ENCODE measurements at regions not wholly inside any gene's neighbourhood (a gene's known extent, or its start where the extent isn't known, plus 50 kb on each side); places are given as distances from the start of the nearest gene placed in this dataset.

DNA sequence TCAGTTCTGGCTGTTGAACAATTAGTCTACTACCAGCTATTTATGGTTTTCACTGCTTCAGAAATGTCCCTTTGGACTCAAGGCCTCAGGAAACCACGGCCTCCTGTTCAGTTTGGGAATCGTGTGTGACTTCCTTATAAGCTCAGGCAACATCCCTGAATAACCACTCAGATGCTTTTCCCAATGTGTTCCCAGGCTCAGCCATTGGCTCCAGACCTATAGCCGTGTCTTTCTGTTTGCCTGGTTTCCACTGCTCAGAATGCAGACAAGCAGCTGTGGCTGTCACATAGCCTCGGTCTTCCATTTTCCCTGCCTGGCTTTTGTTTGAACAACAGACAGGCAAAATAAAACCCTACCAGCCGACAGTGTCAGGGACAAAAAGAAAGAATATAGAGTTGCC is 63.2 kb upstream of the ATP2B2 start:
- FAIRE-seq = no peak
- DNase-seq (ENCODE audit: insufficient read length) = no peak
- TF ChIP-seq TAF1 (IDR thresholded peaks at IDR 0.05; ENCODE audit: borderline replicate concordance, low read depth, low read length) = no peak
- TF ChIP-seq POLR2AphosphoS5 (IDR thresholded peaks at IDR 0.05; ENCODE audit: low read depth, low read length) = no peak
- no peak for TF ChIP-seq POLR2A (IDR thresholded peaks at IDR 0.05; ENCODE audit: low read depth, low read length)

GRCh38 chr3:10570196-10570946 is 65.0 kb upstream of the ATP2B2 start:
- FAIRE-seq (no peak), DNase-seq (ENCODE audit: insufficient read length) (no peak)
- no peak for TF ChIP-seq POLR2AphosphoS5 (IDR thresholded peaks at IDR 0.05; ENCODE audit: low read depth, low read length)
- no peak for TF ChIP-seq POLR2A (IDR thresholded peaks at IDR 0.05; ENCODE audit: low read depth, low read length)
- no peak for TF ChIP-seq TAF1 (IDR thresholded peaks at IDR 0.05; ENCODE audit: borderline replicate concordance, low read depth, low read length)

DNA sequence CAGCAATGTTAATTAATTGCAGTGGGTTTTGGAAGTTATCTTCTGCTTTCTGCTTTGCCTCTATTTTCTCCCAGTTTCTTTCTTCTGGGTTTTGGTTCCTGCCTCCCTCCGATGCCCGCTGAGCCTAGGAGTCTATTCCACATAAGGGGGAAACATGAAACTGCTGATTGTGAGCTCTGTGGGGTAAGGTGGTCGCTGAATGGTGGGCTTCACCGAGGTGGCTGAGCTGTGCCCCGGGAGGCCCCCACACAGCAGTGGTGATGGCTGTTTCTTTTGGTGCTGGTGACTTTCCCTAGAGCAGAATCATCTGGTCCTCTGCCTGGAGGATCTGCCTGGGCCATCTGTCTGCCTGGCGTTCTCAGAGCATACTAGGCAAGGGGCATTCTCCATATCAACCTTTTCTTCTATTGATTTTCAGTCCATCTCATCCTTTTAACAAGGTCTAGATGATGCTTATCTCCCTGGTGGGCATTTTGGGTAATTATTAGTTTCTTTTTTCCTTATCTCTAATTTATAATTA is 68.8 kb upstream of the ATP2B2 start:
- FAIRE-seq (no peak), DNase-seq (ENCODE audit: insufficient read length) (no peak)
- no peak for TF ChIP-seq TAF1 (IDR thresholded peaks at IDR 0.05; ENCODE audit: borderline replicate concordance, low read depth, low read length)
- TF ChIP-seq POLR2AphosphoS5 (IDR thresholded peaks at IDR 0.05; ENCODE audit: low read depth, low read length) = no peak
- TF ChIP-seq POLR2A (IDR thresholded peaks at IDR 0.05; ENCODE audit: low read depth, low read length) = no peak

- DNase-seq (ENCODE audit: insufficient read length) (no peak), FAIRE-seq (no peak)
- no peak for TF ChIP-seq POLR2AphosphoS5 (IDR thresholded peaks at IDR 0.05; ENCODE audit: low read depth, low read length)
- TF ChIP-seq POLR2A (IDR thresholded peaks at IDR 0.05; ENCODE audit: low read depth, low read length) = no peak
- TF ChIP-seq TAF1 (IDR thresholded peaks at IDR 0.05; ENCODE audit: borderline replicate concordance, low read depth, low read length) = no peak
Measured at GRCh38 chr3:10575601-10576160, 70.3 kb upstream of the ATP2B2 start.

DNA sequence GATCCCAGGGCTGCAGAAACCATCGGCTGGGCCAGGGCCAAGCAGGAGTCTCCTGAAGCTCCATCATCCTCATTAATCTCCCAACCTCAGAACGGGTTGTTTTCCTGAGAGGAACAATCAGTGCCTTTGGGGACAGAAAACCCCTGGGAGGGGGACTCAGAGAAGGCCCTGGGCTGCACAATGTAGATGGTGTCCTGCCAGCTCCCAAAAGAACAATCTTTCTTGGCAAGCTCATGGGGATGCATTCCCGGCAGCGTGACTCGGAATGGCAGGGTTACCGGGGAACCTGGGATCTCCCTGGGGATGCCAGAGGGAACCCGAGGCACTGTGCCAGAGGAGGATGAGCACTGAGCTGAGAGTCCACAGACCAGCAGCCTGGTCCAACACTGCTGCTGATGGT is 72.1 kb upstream of the ATP2B2 start:
- no peak for TF ChIP-seq TAF1 (IDR thresholded peaks at IDR 0.05; ENCODE audit: borderline replicate concordance, low read depth, low read length)
- no peak for TF ChIP-seq POLR2A (IDR thresholded peaks at IDR 0.05; ENCODE audit: low read depth, low read length)
- no peak for TF ChIP-seq POLR2AphosphoS5 (IDR thresholded peaks at IDR 0.05; ENCODE audit: low read depth, low read length)
- no peak for FAIRE-seq
- DNase-seq (ENCODE audit: insufficient read length) = no peak

DNA sequence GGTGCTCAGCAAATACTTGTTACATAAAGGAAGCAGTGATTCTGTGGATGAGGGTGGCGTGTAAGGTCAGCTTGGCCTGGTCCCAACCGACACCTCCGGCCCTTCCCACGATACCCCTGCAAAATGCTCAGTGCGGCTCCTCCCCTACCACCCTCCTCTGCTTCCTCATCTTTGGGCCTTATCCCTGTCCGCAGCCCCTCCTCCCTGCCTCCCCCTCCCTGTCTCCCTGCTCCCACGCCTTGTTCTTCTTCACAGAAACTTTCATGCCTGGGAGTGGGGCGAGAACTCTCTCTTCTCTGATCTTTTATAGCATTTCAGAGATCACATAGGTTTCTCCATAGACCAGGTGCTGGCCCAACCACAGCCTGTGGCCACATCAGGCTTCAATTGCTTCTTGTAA is 75.0 kb upstream of the ATP2B2 start:
- DNase-seq (ENCODE audit: insufficient read length) = no peak
- FAIRE-seq = no peak
- TF ChIP-seq POLR2A (IDR thresholded peaks at IDR 0.05; ENCODE audit: low read depth, low read length) (no peak), POLR2AphosphoS5 (IDR thresholded peaks at IDR 0.05; ENCODE audit: low read depth, low read length) (no peak), TAF1 (IDR thresholded peaks at IDR 0.05; ENCODE audit: borderline replicate concordance, low read depth, low read length) (no peak)

GRCh38 chr3:10581251-10581650 is 75.9 kb upstream of the ATP2B2 start:
- DNase-seq (ENCODE audit: insufficient read length) (no peak), FAIRE-seq (no peak)
- TF ChIP-seq TAF1 (IDR thresholded peaks at IDR 0.05; ENCODE audit: borderline replicate concordance, low read depth, low read length) (no peak), POLR2AphosphoS5 (IDR thresholded peaks at IDR 0.05; ENCODE audit: low read depth, low read length) (no peak), POLR2A (IDR thresholded peaks at IDR 0.05; ENCODE audit: low read depth, low read length) (no peak)

DNA sequence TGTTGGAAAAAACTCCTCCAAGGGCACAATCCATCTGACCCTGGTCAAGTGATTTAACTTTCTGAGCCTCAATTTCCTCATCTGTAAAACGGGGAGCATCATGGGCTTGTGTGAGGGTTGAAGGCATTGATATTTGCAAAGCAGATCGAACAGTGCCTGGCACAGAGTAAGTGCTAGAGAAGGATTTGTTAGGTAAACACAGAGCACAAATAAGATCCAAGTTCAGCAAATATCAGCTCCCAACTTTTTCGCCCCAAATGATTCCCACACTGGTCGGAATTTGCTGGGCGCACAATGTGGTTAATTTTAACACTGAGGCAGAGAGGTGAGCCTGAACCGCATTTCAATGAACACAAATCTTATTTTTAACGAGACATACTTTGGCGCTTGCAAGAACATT is 76.3 kb upstream of the ATP2B2 start:
- FAIRE-seq (no peak), DNase-seq (ENCODE audit: insufficient read length) (no peak)

DNA sequence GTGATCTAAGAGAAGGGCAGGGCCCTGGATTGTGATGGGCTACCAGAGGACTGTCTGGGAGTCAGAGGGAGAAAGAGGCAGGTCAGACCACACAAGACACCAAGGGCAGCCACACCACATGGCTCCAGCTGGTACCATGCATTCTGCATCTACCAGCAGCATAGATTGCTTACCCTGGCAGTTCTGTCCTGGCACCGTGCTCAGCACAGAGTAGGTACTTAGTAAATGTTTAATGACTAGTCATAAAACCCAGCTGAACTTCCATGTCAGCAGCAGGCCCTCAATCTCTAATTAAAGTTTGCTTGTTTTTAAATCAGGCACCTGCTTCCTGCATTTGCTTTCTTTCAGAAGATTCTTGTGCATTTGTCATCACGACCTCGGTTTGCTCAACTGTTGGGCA is 77.3 kb upstream of the ATP2B2 start:
- DNase-seq (ENCODE audit: insufficient read length) = no peak
- TF ChIP-seq POLR2AphosphoS5 (IDR thresholded peaks at IDR 0.05; ENCODE audit: low read depth, low read length) (no peak), TAF1 (IDR thresholded peaks at IDR 0.05; ENCODE audit: borderline replicate concordance, low read depth, low read length) (no peak), POLR2A (IDR thresholded peaks at IDR 0.05; ENCODE audit: low read depth, low read length) (no peak)
- FAIRE-seq = no peak

More for the DNA sequence above, 76.3 kb upstream of the ATP2B2 start:
- TF ChIP-seq POLR2A (IDR thresholded peaks at IDR 0.05; ENCODE audit: low read depth, low read length) (no peak), POLR2AphosphoS5 (IDR thresholded peaks at IDR 0.05; ENCODE audit: low read depth, low read length) (no peak), TAF1 (IDR thresholded peaks at IDR 0.05; ENCODE audit: borderline replicate concordance, low read depth, low read length) (no peak)

DNA sequence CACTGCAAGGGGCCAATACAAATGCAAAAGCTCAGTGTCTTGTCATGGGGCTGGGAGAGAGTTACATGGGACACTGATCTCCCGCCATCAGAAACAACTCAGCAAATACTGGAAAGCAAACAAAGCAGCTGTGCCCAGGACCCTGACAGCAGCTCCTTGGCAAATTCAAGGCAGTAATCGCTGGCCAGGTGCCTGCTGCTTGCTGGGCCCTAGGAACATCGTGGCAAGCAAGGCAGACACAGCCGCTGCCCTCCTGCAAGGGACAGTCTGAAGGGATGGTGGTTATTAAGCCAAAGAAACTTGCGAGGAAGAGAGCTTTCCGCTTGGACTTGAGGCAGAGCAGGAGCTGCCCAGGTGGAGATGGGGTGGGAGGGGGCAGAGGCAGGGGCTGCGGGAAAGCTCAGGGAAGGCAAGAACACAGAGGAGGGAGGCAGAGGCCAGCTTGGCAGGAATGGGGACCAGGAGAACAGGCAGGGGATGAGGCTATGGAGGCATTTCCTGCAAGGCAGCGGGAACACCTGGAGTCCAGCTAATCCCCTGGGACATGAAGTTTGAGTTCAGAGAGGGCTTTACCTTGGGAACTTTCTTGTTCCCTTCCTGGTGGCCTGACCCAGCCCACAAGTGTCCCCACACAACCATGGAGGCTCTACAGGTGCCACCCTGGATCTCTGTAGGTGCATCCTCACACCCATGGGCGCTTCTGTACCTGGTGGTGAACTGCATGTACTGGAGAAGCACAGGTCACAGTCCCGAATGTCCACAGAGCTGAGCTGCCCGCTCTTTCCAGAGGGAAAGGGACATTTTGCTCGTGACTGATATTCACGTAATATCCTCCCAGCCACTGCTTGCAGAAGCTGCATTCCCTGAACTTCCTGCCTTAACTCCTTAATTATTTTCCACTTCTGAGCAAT is 78.7 kb upstream of the ATP2B2 start:
- no peak for FAIRE-seq
- DNase-seq (ENCODE audit: insufficient read length) = no peak
- TF ChIP-seq POLR2A (IDR thresholded peaks at IDR 0.05; ENCODE audit: low read depth, low read length) (no peak), TAF1 (IDR thresholded peaks at IDR 0.05; ENCODE audit: borderline replicate concordance, low read depth, low read length) (no peak), POLR2AphosphoS5 (IDR thresholded peaks at IDR 0.05; ENCODE audit: low read depth, low read length) (no peak)

GRCh38 chr3:10585945-10586344 is 80.6 kb upstream of the ATP2B2 start:
- DNase-seq (ENCODE audit: insufficient read length) (no peak), FAIRE-seq (no peak)
- TF ChIP-seq TAF1 (IDR thresholded peaks at IDR 0.05; ENCODE audit: borderline replicate concordance, low read depth, low read length) (no peak), POLR2AphosphoS5 (IDR thresholded peaks at IDR 0.05; ENCODE audit: low read depth, low read length) (no peak), POLR2A (IDR thresholded peaks at IDR 0.05; ENCODE audit: low read depth, low read length) (no peak)

All from GM12892 (cell line).